HG02623 (cell line): ENCODE measurements at regions not wholly inside any gene's neighbourhood (a gene's known extent, or its start where the extent isn't known, plus 50 kb on each side); places are given as distances from the start of the nearest gene placed in this dataset.
"Not testable (repeated sequence)": the region's sequence is repeated elsewhere in the genome, so short reads cannot be mapped to it uniquely, and the experiment has no call there.

Source experiments
- ATAC-seq: cut with Tn5 transposase; IDR thresholded peaks from one replicate; pipeline ENCODE4 v1.9.1; 2021; ENCODE audit warnings: moderate library complexity; ENCODE audit not compliant: unreplicated experiment

- no peak for ATAC-seq
Observed at GRCh38 chr3:106825962-106826605, 551.2 kb upstream of the CCDC54 start.

DNA sequence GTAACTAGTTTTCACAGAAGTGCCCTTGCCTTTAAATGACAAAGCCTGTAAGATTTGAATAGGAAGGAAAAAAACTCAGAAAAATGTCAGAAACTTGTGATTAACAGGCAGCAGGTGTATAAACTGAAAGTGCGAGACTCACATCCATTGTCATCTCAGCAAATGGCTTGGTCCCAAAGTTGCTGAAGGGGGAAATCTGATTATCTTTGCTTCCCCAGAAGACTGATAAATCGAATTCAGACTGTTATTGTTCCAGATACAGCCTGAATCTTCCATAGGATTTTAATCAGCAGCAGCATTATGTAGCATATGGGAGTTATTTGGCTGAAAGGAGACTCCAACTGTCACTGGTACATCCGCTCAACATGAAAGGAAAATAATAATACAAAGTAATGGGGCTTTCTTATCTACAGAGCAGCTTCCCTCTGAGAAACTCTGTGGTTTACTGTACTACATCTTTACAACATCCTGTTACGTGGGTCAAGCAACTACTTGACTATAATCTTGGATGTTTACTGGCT lies 550.4 kb upstream of the CCDC54 start:
- no peak for ATAC-seq

DNA sequence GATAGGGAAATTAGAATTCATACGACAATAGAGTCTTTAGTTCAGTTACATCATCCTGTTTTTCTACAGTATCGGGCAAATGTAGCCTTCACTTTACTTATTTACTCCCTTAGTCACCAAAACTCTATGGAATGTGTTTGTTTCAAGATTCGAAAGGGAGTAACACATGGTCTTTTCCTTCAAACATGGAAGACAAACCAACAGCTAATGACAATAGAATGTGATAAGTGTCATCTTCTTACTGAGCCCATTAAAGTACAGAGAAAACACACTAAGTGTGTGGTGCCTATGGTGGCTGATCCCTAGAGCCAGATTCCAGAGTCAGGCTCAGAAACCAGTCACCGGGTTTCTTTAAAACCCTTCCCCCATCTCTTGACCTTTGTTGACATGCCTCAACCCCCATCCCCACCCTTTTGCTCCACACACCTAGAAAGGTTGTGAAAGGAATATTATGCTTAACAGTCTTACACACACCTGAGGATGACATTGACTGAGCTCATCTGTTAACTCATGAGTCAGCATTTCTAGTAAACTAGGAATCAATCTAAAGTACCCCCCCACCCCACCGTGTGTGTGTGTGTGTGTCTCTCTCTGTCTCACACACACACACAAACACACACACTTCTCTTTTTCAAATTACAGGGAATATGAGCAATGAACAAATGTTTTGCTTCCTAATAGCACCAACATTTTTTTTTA lies 549.6 kb upstream of the CCDC54 start:
- ATAC-seq = no peak

- no peak for ATAC-seq
Observed at GRCh38 chr3:106829206-106829605, 548.0 kb upstream of the CCDC54 start.

- no peak for ATAC-seq
Observed at GRCh38 chr3:106830334-106830733, 546.9 kb upstream of the CCDC54 start.

DNA sequence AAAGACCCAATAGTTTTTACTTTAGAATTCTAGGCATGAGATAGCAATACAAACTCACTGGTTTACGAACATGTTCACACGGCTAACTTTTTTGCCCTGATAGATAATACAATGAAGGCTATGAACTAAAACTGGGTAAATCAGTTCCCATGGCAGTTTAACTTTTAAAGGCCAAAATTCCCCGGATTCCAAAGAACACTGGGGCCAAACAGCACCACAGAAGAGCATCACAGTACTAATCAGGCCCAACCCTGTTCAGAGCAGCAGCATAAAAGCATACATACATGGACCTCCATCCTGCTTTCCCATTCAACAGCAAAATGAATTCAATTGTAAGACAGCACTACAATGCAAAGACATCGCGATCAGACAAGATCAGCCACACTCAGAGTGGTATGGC lies 540.3 kb upstream of the CCDC54 start:
- no peak for ATAC-seq

DNA sequence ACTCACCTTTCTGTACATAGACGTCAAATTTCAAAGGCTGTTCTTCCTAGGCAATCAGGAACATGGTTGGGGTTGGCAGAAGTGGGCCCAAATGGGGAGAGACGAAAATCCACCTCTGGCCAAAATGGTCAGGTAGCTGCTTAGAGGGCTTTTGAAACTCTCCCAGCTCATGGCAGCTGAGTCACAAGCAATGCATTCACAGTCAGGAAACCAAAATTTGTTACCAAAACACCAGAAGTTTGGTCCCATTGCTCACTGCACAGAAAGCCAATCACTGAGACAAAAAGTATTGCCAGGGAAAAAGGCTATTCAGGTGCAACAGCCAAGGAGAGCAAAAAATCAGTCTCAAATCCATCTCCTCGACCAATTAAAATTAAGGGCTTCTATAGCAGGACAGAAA lies 539.6 kb upstream of the CCDC54 start:
- no peak for ATAC-seq

GRCh38 chr3:106839576-106840280 lies 537.5 kb upstream of the CCDC54 start:
- ATAC-seq = no peak

DNA sequence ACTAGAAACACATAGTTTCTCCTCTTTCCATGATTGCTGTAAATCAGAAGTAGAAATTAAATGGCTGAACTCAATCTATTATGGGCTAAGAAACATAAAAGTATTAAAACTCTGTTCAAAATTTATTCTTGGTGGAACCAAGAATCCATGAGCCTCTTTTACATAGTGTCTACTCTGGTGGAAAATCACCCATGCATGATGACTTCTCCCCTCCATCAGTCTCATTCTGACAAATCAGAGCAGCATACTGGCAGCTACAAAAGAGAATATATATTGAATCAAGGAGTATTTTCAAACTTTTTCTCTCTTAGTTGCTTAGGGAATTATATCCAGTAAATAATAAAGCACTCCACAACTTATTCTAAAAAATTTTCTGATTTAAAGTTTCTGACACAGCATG lies 536.9 kb upstream of the CCDC54 start:
- no peak for ATAC-seq

DNA sequence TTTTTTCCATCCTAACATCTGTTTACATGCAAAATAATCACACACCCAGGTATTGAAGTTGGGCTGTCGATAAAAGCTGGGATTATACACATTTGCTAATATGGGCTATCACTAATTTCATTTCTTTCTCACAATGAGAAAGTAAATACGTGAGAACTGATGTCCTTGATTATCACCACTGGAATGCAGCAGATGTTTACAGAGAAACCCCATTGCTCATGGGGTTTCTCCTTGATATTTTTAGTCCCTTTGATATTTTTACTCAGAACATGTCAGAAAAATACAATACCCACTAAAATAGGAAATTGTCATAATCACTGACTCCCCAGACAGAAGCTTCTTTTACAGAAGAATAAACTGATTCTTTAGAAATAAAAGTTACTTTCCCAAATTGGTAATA lies 535.1 kb upstream of the CCDC54 start:
- ATAC-seq = no peak

DNA sequence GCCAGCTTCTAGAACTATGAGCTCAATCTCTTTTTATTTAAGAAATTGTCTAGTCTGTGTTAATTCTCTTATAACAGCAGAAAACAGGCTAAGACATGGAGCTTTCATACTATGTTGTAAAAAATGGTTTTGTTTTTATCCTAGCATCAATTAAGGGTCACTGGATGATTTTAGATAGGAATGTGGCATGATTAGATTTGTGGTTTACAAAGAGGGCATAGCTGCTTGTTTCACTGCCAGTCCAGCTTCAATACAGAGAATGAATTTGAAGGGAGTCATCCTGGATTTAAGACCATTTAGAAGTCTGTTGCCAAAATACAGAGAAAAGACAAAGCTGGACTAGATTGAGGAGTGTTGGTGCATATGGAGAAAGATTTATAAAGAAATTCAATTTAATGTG lies 532.6 kb upstream of the CCDC54 start:
- no peak for ATAC-seq

DNA sequence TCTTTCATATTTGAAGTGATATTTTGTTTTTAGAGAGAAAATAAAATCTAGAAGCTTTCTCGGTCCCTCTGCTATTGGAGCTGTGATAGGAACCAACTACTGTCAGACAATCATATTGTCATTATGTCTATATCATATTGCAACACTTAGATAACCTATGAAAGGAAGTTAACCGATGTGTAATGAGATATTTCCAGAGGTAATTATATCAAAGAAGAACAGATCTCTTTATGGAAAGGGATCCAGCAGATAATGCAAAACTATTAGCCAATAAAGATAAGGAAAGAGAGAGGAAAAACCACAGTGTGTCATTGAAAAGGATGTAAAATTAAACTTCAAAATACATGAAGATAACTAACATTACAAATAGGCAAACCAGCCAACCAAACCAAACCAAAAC lies 529.1 kb upstream of the CCDC54 start:
- no peak for ATAC-seq

GRCh38 chr3:106850437-106850836 lies 526.8 kb upstream of the CCDC54 start:
- no peak for ATAC-seq

DNA sequence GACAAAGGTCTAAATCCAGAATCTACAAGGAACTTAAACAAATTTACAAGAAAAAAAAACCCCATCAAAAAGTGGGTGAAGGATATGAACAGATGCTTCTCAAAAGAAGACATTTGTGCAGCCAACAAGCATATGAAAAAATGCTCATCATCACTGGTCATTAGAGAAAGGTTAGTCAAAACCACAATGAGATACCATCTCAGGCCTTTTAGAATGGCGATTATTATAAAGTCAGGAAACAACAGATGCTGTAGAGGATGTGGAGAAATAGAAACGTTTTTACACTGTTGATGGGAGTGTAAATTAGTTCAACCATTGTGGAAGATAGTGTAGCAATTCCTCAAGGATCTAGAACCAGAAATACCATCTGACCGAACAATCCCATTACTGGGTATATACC lies 518.9 kb upstream of the CCDC54 start:
- not testable (repeated sequence) for ATAC-seq

GRCh38 chr3:106860182-106860581 lies 517.1 kb upstream of the CCDC54 start:
- ATAC-seq = no peak

DNA sequence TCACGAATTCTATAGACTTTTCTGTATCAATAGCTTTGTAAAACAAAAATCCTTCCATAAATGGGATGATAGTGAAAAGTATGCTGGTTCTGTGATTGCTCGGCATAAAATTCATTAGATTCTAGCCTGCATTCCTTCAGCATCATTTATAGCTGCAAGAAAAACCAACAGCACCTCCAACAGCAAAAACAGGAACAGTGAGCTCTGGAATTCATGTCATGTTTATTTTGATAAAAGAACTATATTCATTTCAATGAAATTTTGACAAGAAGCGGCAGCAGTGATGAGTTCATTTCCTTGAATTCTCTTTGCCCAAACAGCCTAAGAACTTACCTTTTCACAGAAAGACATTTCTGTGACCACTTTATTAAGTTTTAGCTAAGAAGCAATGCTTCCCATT lies 515.2 kb upstream of the CCDC54 start:
- no peak for ATAC-seq

GRCh38 chr3:106877627-106878026 lies 499.6 kb upstream of the CCDC54 start:
- ATAC-seq = no peak

DNA sequence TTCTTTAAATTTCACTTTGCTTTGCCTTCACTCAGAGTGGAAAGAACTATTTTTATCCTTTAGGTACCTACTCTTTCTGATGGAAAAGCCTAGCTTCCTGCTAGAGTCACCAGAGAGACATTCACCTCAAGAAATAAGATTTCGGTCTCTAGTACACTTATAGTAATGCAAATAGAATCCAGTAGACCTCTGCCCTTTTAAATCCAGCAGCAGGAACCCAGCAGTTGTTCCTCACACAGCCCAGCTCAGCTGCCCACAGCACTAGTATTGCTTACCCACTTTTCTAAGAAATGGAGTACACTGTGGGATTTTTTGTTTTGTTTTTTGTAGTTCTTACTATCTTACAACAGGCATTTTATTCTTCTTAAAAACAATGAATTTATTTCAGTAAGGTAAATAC lies 497.0 kb upstream of the CCDC54 start:
- no peak for ATAC-seq

- no peak for ATAC-seq
Observed at GRCh38 chr3:106881186-106881585, 496.1 kb upstream of the CCDC54 start.

- no peak for ATAC-seq
Observed at GRCh38 chr3:106882297-106882696, 494.9 kb upstream of the CCDC54 start.

DNA sequence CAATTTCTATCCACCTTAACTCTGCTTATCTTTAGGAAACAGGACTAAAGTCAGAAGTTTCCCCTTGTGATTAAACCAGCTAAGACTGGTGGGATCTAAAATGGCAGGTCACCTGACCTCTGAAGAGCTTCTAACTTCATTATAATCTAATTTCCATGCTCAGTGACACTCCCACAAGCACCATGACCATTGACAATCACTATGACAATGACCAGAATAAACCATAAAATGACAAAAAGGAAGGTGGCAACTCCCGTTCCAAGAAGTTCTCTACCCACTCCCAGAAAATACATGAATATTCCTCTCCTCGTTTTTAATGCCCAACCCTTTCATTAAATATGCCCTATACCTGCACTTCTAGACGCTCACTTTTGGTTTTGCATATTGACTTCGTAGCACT lies 471.2 kb upstream of the CCDC54 start:
- no peak for ATAC-seq
